Right lobe of liver (tissue), 6 donors: ENCODE measurements at regions not wholly inside any gene's neighbourhood (a gene's known extent, or its start where the extent isn't known, plus 50 kb on each side); places are given as distances from the start of the nearest gene placed in this dataset.

Experiments
- ATAC-seq, 4 donors: fragments of 200-7000 bp; cut with Tn5 transposase; one replicate each; pipeline ENCODE4 v1.9.1; 2020; ENCODE audit warnings: mild to moderate bottlenecking in 4 of 4, moderate library complexity in 4 of 4
- DNase-seq, 3 donors: peaks; one replicate each; pipeline ENCODE4 v3.0.0-alpha.2; 2020
- H3K27ac ChIP-seq, 3 donors: fragments of 200-600 bp; one replicate each; pipeline ENCODE4 v1.8.0; 2022
- H3K27me3 ChIP-seq, 2 donors: fragments of 200-600 bp; one replicate each; pipeline ENCODE4 v1.8.0; 2022
- H3K36me3 ChIP-seq, 4 donors: fragments of 200-600 bp; sonication (generic) in 1 of 4; one replicate each; pipeline versions ENCODE4 v1.5.1 to v1.8.0; 2017 to 2022; ENCODE audit warnings: control low read depth in 1 of 4
- H3K4me1 ChIP-seq, 4 donors: fragments of 200-600 bp; sonication (generic) in 1 of 4; one replicate each; pipeline versions ENCODE4 v1.5.1 to v1.8.0; 2017 to 2022; ENCODE audit warnings: control low read depth in 1 of 4
- H3K4me3 ChIP-seq, 3 donors: fragments of 200-600 bp; one replicate each; pipeline ENCODE4 v1.8.0; 2022
- H3K9me3 ChIP-seq, 4 donors: fragments of 200-600 bp; sonication (generic) in 1 of 4; one replicate each; pipeline versions ENCODE4 v1.5.1 to v1.8.0; 2017 to 2022; ENCODE audit warnings: control low read depth in 1 of 4
- CTCF ChIP-seq, 4 donors: fragments of 200-600 bp in 3 of 4; fragments of 450-650 bp in 1 of 4; IDR thresholded peaks; one replicate each; pipeline versions ENCODE4 v1.5.1 to v1.8.0; 2016 to 2022; ENCODE audit warnings: antibody characterized with exemption in 4 of 4, mild to moderate bottlenecking in 2 of 4
- POLR2A ChIP-seq: fragments of 450-650 bp; IDR thresholded peaks from one replicate; pipeline ENCODE4 v1.6.1; 2017; ENCODE audit warnings: antibody characterized with exemption, mild to moderate bottlenecking
- whole genome bisulfite sequencing: methylation state at CpG from one replicate; pipeline ENCODE4 v1.1.6; 2018; ENCODE audit warnings: low coverage, low lambda C conversion rate; ENCODE audit not compliant: insufficient coverage; ENCODE audit errors: missing lambda C conversion rate; 5-methylcytosine and 5-hydroxymethylcytosine counted together
- intact Hi-C, 2 donors: fragments of 100-400 bp; cut with DNase I; formaldehyde crosslinking; loops; one replicate each; pipeline versions ENCODE4 v1.11.2 to v1.14.1; 2022
- donor health status: DM: no; HTN: yes; CAD: no.
- donor health status: DM: no; HTN: no; CAD: no.
- donor health status: DM: no; HTN: no; CAD: no.
- donor health status: DM: no; HTN: yes; CAD: no.
- donor health status: DM: no; HTN: yes; CAD: no.

- Histone ChIP-seq H3K36me3 (no peaks in the 10 kb centered on the region), H3K9me3 (no peaks in the 10 kb centered on the region), H3K4me1 (no peaks in the 10 kb centered on the region), H3K27me3 (no peaks in the 10 kb centered on the region), H3K27ac (no peak overlapping the region), H3K4me3 (no peak overlapping the region)
- TF ChIP-seq POLR2A, result no peak
- no peak for TF ChIP-seq CTCF (IDR thresholded peaks at IDR 0.05)
- intact Hi-C loops, result no loop called here
- ATAC-seq, result no peak
- 70% methylated on average over 3 of the region's 3 CpGs for WGBS
- no peak for DNase-seq
These were observed 139.0 kb upstream of the TNRC6C start for GRCh38 chr17:77819497-77819896.

- H3K27me3 ChIP-seq, result no peaks in the 10 kb centered on the region
- ATAC-seq (no peak), DNase-seq (no peak)
- intact Hi-C loops, result no loop called here
- no peak overlapping the region for H3K27ac ChIP-seq
- no peaks in the 10 kb centered on the region for H3K9me3 ChIP-seq
- TF ChIP-seq POLR2A, result no peak
- 60% methylated on average over 3 of the region's 8 CpGs for WGBS
- H3K4me3 ChIP-seq, result no peak overlapping the region
- H3K4me1 ChIP-seq, result no peaks in the 10 kb centered on the region
- no peaks in the 10 kb centered on the region for H3K36me3 ChIP-seq
These were observed 137.4 kb upstream of the TNRC6C start for GRCh38 chr17:77821114-77821513.

- H3K36me3 ChIP-seq, result no peaks in the 10 kb centered on the region
- H3K9me3 ChIP-seq, result no peaks in the 10 kb centered on the region
- intact Hi-C loops, result no loop called here
- H3K4me3 ChIP-seq, result no peak overlapping the region
- 57% methylated on average over 10 of the region's 22 CpGs for WGBS
- H3K27ac ChIP-seq, result no peak overlapping the region
- DNase-seq (peak in 1 of 3 donors; percentile 6), ATAC-seq (no peak)
- no peak for TF ChIP-seq CTCF (IDR thresholded peaks at IDR 0.05)
- no peak for TF ChIP-seq POLR2A
- no peaks in the 10 kb centered on the region for H3K27me3 ChIP-seq
- H3K4me1 ChIP-seq, result no peaks in the 10 kb centered on the region
These were observed 136.0 kb upstream of the TNRC6C start for GRCh38 chr17:77822302-77823030.

- intact Hi-C loops, result no loop called here
- 67% methylated on average over 11 of the region's 11 CpGs for WGBS
- TF ChIP-seq CTCF (IDR thresholded peaks at IDR 0.05) (no peak), POLR2A (no peak)
- no peaks in the 10 kb centered on the region for H3K36me3 ChIP-seq
- no peak overlapping the region for H3K4me3 ChIP-seq
- no peaks in the 10 kb centered on the region for H3K27me3 ChIP-seq
- H3K4me1 ChIP-seq, result no peaks in the 10 kb centered on the region
- no peak overlapping the region for H3K27ac ChIP-seq
- ATAC-seq (no peak), DNase-seq (peak in 1 of 3 donors; percentile 2)
- H3K9me3 ChIP-seq, result no peaks in the 10 kb centered on the region
These were observed 134.3 kb upstream of the TNRC6C start for GRCh38 chr17:77824102-77824779.

GRCh38 chr17:77824780-77825280, 133.7 kb upstream of the TNRC6C start:
- no peak overlapping the region for H3K4me3 ChIP-seq
- H3K36me3 ChIP-seq, result no peaks in the 10 kb centered on the region
- no peaks in the 10 kb centered on the region for H3K27me3 ChIP-seq
- no peak for TF ChIP-seq CTCF (IDR thresholded peaks at IDR 0.05)
- TF ChIP-seq POLR2A, result no peak
- H3K4me1 ChIP-seq, result no peaks in the 10 kb centered on the region
- WGBS, result 37% methylated on average over 2 of the region's 9 CpGs
- intact Hi-C loops, result no loop called here
- DNase-seq (no peak), ATAC-seq (no peak)
- H3K9me3 ChIP-seq, result no peaks in the 10 kb centered on the region
- H3K27ac ChIP-seq, result no peak overlapping the region
